ENCODE measurements at regions not wholly inside any gene's neighbourhood (a gene's known extent, or its start where the extent isn't known, plus 50 kb on each side); places are given as distances from the start of the nearest gene placed in this dataset.

- DNase-seq (ENCODE audit: low read depth): no peak
- no peak overlapping the region for H3K4me3 ChIP-seq (ENCODE audit: low read length)
- no peak for TF ChIP-seq CTCF (conservative IDR thresholded peaks at IDR 0.05; ENCODE audit: low read depth, low read length)
These were observed 251.7 kb upstream of the NOVA1 start for GRCh38 chr14:26849514-26849913.

- TF ChIP-seq CTCF (conservative IDR thresholded peaks at IDR 0.05; ENCODE audit: low read depth, low read length): no peak
- H3K4me3 ChIP-seq (ENCODE audit: low read length): no peak overlapping the region
- DNase-seq (ENCODE audit: low read depth): no peak
These were observed 254.0 kb upstream of the NOVA1 start for GRCh38 chr14:26851793-26852192.

GRCh38 chr14:26855077-26855753 lies 257.4 kb upstream of the NOVA1 start:
- no peak for TF ChIP-seq CTCF (conservative IDR thresholded peaks at IDR 0.05; ENCODE audit: low read depth, low read length)
- no peak for DNase-seq (ENCODE audit: low read depth)
- no peak overlapping the region for H3K4me3 ChIP-seq (ENCODE audit: low read length)

GRCh38 chr14:26856876-26857518 lies 259.2 kb upstream of the NOVA1 start:
- DNase-seq (ENCODE audit: low read depth): no peak
- no peak for TF ChIP-seq CTCF (conservative IDR thresholded peaks at IDR 0.05; ENCODE audit: low read depth, low read length)
- H3K4me3 ChIP-seq (ENCODE audit: low read length): no peak overlapping the region

- no peak for DNase-seq (ENCODE audit: low read depth)
- no peak overlapping the region for H3K4me3 ChIP-seq (ENCODE audit: low read length)
- no peak for TF ChIP-seq CTCF (conservative IDR thresholded peaks at IDR 0.05; ENCODE audit: low read depth, low read length)
These were observed 261.6 kb upstream of the NOVA1 start for GRCh38 chr14:26859483-26859882.

- no peak overlapping the region for H3K4me3 ChIP-seq (ENCODE audit: low read length)
- TF ChIP-seq CTCF (conservative IDR thresholded peaks at IDR 0.05; ENCODE audit: low read depth, low read length): no peak
- DNase-seq (ENCODE audit: low read depth): no peak
These were observed 262.3 kb upstream of the NOVA1 start for GRCh38 chr14:26860111-26860510.

GRCh38 chr14:26863736-26864135 lies 265.9 kb upstream of the NOVA1 start:
- DNase-seq (ENCODE audit: low read depth): no peak
- H3K4me3 ChIP-seq (ENCODE audit: low read length): no peak overlapping the region
- no peak for TF ChIP-seq CTCF (conservative IDR thresholded peaks at IDR 0.05; ENCODE audit: low read depth, low read length)
